HepG2 (cell line): ENCODE measurements at regions not wholly inside any gene's neighbourhood (a gene's known extent, or its start where the extent isn't known, plus 50 kb on each side); places are given as distances from the start of the nearest gene placed in this dataset.

ENCODE experiments used
- ELF3 ChIP-seq: IDR thresholded peaks from 2 replicates; pipeline ENCODE4 v1.6.1; 2016; ENCODE audit warnings: missing genetic modification reagents, missing compliant biosample characterization
- HIC2 ChIP-seq: sonication (generic); formaldehyde crosslinking; IDR thresholded peaks from 2 replicates; pipeline ENCODE4 v1.9.0; 2022; ENCODE audit warnings: low read depth, missing genetic modification reagents
- PREB ChIP-seq: sonication (generic); formaldehyde crosslinking; IDR thresholded peaks from 2 replicates; pipeline ENCODE4 v1.4.0; 2020; ENCODE audit warnings: missing genetic modification reagents
- RXRA ChIP-seq: sonication (generic); formaldehyde crosslinking; IDR thresholded peaks from 2 replicates; pipeline ENCODE4 v1.5.1; 2020; ENCODE audit warnings: missing genetic modification reagents
- ZBED4 ChIP-seq: sonication (generic); formaldehyde crosslinking; IDR thresholded peaks from 2 replicates; pipeline ENCODE4 v1.4.0; 2020; ENCODE audit warnings: missing genetic modification reagents, borderline replicate concordance
- ZBTB14 ChIP-seq: sonication (generic); formaldehyde crosslinking; IDR thresholded peaks from 2 replicates; pipeline ENCODE4 v1.4.0; 2020; ENCODE audit warnings: missing genetic modification reagents
- ZC3H13 ChIP-seq: sonication (generic); formaldehyde crosslinking; IDR thresholded peaks from 2 replicates; pipeline ENCODE4 v1.8.1; 2023; ENCODE audit warnings: mild to moderate bottlenecking, missing genetic modification reagents, moderate library complexity
- ZMYM4 ChIP-seq: sonication (generic); formaldehyde crosslinking; IDR thresholded peaks from 2 replicates; pipeline ENCODE4 v1.8.1; 2023; ENCODE audit warnings: mild to moderate bottlenecking, missing genetic modification reagents
- ZNF382 ChIP-seq: sonication (generic); formaldehyde crosslinking; IDR thresholded peaks from 2 replicates; pipeline ENCODE4 v1.5.0; 2020; ENCODE audit warnings: missing genetic modification reagents, mild to moderate bottlenecking, borderline replicate concordance
- ZNF543 ChIP-seq: sonication (generic); formaldehyde crosslinking; IDR thresholded peaks from 2 replicates; pipeline ENCODE4 v1.4.0; 2020; ENCODE audit warnings: mild to moderate bottlenecking, missing genetic modification reagents
- ZNF883 ChIP-seq: sonication (generic); formaldehyde crosslinking; IDR thresholded peaks from 2 replicates; pipeline ENCODE4 v1.5.1; 2020; ENCODE audit warnings: mild to moderate bottlenecking, missing genetic modification reagents; ENCODE audit errors: not compliant biosample characterization
- TF ChIP-seq, protein P1 (sequence below): IDR thresholded peaks from 2 replicates; pipeline ENCODE4 v1.6.1; 2012; ENCODE audit warnings: low read depth, low read length, improper control_type of control experiment

DNA sequence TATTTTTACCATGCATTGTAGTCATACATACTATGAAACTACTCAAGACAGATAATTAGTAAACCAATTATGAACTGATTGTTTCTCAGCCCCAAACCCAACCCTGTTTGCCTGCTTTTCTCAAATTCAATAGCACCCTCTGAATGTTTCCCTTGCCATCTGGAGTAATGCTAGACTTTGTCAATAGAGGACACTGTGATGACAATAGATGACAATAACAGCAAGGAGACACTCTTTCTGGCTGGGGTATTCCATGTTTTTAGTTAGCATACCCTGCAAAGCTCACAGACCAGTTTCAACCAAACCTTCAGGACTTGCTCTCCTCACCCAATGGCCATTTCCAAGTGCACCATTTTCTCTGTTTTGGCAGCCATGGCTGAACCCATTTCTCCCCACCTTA is 108.5 kb upstream of the LRRC7 start (continued):
- no peak for TF ChIP-seq PREB (CRISPR knock-in tag)
- no peak for TF ChIP-seq ELF3 (CRISPR knock-in tag)
- TF ChIP-seq ZNF883 (CRISPR knock-in tag), result no peak
- TF ChIP-seq ZMYM4 (CRISPR knock-in tag), result no peak
- TF ChIP-seq ZBTB14 (CRISPR knock-in tag), result no peak
- no peak for TF ChIP-seq ZNF382 (CRISPR knock-in tag)
- TF ChIP-seq, protein P1, sequence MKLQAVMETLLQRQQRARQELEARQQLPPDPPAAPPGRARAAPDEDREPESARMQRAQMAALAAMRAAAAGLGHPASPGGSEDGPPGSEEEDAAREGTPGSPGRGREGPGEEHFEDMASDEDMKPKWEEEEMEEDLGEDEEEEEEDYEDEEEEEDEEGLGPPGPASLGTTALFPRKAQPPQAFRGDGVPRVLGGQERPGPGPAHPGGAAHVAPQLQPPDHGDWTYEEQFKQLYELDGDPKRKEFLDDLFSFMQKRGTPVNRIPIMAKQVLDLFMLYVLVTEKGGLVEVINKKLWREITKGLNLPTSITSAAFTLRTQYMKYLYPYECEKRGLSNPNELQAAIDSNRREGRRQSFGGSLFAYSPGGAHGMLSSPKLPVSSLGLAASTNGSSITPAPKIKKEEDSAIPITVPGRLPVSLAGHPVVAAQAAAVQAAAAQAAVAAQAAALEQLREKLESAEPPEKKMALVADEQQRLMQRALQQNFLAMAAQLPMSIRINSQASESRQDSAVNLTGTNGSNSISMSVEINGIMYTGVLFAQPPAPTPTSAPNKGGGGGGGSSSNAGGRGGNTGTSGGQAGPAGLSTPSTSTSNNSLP, result no peak
- TF ChIP-seq ZC3H13 (CRISPR knock-in tag), result no peak
- no peak for TF ChIP-seq ZNF543
- TF ChIP-seq HIC2 (CRISPR knock-in tag), result no peak
- no peak for TF ChIP-seq ZBED4 (CRISPR knock-in tag)
- no peak for TF ChIP-seq RXRA (CRISPR knock-in tag)
